GM12878 (cell line): ENCODE measurements at regions not wholly inside any gene's neighbourhood (a gene's known extent, or its start where the extent isn't known, plus 50 kb on each side); places are given as distances from the start of the nearest gene placed in this dataset.

Source experiments
- BHLHE40 ChIP-seq, 2 experiments: fragments of 450-650 bp in 1 of 2; IDR thresholded peaks; 2 replicates each; pipeline ENCODE4 v1.6.1; 2011 to 2017; ENCODE audit warnings: low read depth in 2 of 2, borderline replicate concordance in 1 of 2, improper control_type of control experiment in 1 of 2, low read length in 1 of 2, mild to moderate bottlenecking in 1 of 2
- POLR2A ChIP-seq: IDR thresholded peaks from 2 replicates; pipeline ENCODE4 v1.6.1; 2011; ENCODE audit warnings: low read depth, mild to moderate bottlenecking, low read length
- RCOR1 ChIP-seq: conservative IDR thresholded peaks from 2 replicates; pipeline ENCODE4 v1.6.1; 2012; ENCODE audit warnings: low read depth, low read length, improper control_type of control experiment
- SP1 ChIP-seq: IDR thresholded peaks from one replicate; pipeline ENCODE4 v1.6.1; 2011; ENCODE audit warnings: low read depth, low read length
- STAT3 ChIP-seq: IDR thresholded peaks from 2 replicates; pipeline ENCODE4 v1.6.1; 2011; ENCODE audit warnings: low read depth, low read length, improper control_type of control experiment
- TF ChIP-seq, protein P1 (sequence below), 3 experiments: IDR thresholded peaks in 2 of 3; conservative IDR thresholded peaks in 1 of 3; 2 replicates each; pipeline ENCODE4 v1.5.1; 2011; ENCODE audit warnings: low read depth in 3 of 3, low read length in 3 of 3, mild to moderate bottlenecking in 3 of 3, control low read depth in 2 of 3, moderate library complexity in 2 of 3, inconsistent platforms in 1 of 3, mixed read lengths in 1 of 3; ENCODE audit not compliant: control insufficient read depth in 2 of 3, insufficient read depth in 1 of 3; ENCODE audit errors: extremely low read depth in 1 of 3
- TF ChIP-seq, protein P2 (sequence below): fragments of 450-650 bp; formaldehyde crosslinking; IDR thresholded peaks from 2 replicates; pipeline ENCODE4 v1.4.0; 2022; ENCODE audit warnings: mild to moderate bottlenecking, moderate library complexity
- TF ChIP-seq, protein P3 (sequence below): fragments of 450-650 bp; formaldehyde crosslinking; IDR thresholded peaks from 2 replicates; pipeline ENCODE4 v1.4.0; 2020; ENCODE audit warnings: mild to moderate bottlenecking, moderate library complexity
- TF ChIP-seq, protein P4 (sequence below): fragments of 450-650 bp; formaldehyde crosslinking; IDR thresholded peaks from 2 replicates; pipeline ENCODE4 v1.5.0; 2022; ENCODE audit warnings: mild to moderate bottlenecking, missing genetic modification characterization
- TF ChIP-seq, protein P5 (sequence below): fragments of 450-650 bp; IDR thresholded peaks from 2 replicates; pipeline ENCODE4 v1.6.1; 2016; ENCODE audit warnings: mild to moderate bottlenecking, moderate library complexity, borderline replicate concordance

DNA sequence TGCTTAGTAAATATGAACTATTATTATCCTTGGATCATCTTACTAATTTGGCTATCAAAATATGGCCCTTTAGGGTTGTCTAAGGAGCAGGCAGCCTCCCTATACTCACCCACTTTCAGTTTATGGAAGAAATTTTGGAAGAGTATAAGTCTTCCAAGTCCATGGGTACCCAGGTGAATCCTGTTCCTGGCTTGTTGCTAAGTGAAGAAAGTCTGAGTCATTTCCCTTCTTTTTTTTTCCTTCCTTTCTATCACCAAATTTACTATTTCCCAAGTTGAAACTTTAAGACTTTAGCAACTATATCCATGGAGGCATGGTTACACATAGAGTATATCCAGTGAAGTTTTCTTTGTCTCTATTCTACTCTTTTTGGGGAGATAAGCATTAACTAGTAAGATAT is 184.0 kb upstream of the ACTBL2 start:
- TF ChIP-seq, protein P1, sequence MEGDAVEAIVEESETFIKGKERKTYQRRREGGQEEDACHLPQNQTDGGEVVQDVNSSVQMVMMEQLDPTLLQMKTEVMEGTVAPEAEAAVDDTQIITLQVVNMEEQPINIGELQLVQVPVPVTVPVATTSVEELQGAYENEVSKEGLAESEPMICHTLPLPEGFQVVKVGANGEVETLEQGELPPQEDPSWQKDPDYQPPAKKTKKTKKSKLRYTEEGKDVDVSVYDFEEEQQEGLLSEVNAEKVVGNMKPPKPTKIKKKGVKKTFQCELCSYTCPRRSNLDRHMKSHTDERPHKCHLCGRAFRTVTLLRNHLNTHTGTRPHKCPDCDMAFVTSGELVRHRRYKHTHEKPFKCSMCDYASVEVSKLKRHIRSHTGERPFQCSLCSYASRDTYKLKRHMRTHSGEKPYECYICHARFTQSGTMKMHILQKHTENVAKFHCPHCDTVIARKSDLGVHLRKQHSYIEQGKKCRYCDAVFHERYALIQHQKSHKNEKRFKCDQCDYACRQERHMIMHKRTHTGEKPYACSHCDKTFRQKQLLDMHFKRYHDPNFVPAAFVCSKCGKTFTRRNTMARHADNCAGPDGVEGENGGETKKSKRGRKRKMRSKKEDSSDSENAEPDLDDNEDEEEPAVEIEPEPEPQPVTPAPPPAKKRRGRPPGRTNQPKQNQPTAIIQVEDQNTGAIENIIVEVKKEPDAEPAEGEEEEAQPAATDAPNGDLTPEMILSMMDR (IDR thresholded peaks at IDR 0.05 in 2 of 3, conservative IDR thresholded peaks at IDR 0.05 in 1 of 3; ENCODE audit: control insufficient read depth in 2 of 3, extremely low read depth in 1 of 3, insufficient read depth in 1 of 3, low read depth in 3 of 3, low read length in 3 of 3): no peak
- TF ChIP-seq BHLHE40 (IDR thresholded peaks at IDR 0.05; ENCODE audit: borderline replicate concordance in 1 of 2, low read depth in 2 of 2, low read length in 1 of 2) (no peak), STAT3 (no peak), RCOR1 (no peak), SP1 (no peak), POLR2A (no peak)
- TF ChIP-seq, protein P2, sequence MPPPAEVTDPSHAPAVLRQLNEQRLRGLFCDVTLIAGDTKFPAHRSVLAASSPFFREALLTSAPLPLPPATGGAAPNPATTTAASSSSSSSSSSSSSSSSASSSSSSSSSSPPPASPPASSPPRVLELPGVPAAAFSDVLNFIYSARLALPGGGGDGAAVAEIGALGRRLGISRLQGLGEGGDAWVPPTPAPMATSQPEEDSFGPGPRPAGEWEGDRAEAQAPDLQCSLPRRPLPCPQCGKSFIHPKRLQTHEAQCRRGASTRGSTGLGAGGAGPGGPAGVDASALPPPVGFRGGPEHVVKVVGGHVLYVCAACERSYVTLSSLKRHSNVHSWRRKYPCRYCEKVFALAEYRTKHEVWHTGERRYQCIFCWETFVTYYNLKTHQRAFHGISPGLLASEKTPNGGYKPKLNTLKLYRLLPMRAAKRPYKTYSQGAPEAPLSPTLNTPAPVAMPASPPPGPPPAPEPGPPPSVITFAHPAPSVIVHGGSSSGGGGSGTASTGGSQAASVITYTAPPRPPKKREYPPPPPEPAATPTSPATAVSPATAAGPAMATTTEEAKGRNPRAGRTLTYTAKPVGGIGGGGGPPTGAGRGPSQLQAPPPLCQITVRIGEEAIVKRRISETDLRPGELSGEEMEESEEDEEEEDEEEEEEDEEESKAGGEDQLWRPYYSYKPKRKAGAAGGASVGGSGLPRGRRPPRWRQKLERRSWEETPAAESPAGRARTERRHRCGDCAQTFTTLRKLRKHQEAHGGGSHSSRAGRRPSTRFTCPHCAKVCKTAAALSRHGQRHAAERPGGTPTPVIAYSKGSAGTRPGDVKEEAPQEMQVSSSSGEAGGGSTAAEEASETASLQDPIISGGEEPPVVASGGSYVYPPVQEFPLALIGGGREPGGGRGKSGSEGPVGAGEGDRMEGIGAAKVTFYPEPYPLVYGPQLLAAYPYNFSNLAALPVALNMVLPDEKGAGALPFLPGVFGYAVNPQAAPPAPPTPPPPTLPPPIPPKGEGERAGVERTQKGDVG (CRISPR knock-in tag): no peak
- TF ChIP-seq, protein P3, sequence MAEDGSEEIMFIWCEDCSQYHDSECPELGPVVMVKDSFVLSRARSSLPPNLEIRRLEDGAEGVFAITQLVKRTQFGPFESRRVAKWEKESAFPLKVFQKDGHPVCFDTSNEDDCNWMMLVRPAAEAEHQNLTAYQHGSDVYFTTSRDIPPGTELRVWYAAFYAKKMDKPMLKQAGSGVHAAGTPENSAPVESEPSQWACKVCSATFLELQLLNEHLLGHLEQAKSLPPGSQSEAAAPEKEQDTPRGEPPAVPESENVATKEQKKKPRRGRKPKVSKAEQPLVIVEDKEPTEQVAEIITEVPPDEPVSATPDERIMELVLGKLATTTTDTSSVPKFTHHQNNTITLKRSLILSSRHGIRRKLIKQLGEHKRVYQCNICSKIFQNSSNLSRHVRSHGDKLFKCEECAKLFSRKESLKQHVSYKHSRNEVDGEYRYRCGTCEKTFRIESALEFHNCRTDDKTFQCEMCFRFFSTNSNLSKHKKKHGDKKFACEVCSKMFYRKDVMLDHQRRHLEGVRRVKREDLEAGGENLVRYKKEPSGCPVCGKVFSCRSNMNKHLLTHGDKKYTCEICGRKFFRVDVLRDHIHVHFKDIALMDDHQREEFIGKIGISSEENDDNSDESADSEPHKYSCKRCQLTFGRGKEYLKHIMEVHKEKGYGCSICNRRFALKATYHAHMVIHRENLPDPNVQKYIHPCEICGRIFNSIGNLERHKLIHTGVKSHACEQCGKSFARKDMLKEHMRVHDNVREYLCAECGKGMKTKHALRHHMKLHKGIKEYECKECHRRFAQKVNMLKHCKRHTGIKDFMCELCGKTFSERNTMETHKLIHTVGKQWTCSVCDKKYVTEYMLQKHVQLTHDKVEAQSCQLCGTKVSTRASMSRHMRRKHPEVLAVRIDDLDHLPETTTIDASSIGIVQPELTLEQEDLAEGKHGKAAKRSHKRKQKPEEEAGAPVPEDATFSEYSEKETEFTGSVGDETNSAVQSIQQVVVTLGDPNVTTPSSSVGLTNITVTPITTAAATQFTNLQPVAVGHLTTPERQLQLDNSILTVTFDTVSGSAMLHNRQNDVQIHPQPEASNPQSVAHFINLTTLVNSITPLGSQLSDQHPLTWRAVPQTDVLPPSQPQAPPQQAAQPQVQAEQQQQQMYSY: no peak
- TF ChIP-seq, protein P4, sequence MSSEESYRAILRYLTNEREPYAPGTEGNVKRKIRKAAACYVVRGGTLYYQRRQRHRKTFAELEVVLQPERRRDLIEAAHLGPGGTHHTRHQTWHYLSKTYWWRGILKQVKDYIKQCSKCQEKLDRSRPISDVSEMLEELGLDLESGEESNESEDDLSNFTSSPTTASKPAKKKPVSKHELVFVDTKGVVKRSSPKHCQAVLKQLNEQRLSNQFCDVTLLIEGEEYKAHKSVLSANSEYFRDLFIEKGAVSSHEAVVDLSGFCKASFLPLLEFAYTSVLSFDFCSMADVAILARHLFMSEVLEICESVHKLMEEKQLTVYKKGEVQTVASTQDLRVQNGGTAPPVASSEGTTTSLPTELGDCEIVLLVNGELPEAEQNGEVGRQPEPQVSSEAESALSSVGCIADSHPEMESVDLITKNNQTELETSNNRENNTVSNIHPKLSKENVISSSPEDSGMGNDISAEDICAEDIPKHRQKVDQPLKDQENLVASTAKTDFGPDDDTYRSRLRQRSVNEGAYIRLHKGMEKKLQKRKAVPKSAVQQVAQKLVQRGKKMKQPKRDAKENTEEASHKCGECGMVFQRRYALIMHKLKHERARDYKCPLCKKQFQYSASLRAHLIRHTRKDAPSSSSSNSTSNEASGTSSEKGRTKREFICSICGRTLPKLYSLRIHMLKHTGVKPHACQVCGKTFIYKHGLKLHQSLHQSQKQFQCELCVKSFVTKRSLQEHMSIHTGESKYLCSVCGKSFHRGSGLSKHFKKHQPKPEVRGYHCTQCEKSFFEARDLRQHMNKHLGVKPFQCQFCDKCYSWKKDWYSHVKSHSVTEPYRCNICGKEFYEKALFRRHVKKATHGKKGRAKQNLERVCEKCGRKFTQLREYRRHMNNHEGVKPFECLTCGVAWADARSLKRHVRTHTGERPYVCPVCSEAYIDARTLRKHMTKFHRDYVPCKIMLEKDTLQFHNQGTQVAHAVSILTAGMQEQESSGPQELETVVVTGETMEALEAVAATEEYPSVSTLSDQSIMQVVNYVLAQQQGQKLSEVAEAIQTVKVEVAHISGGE: no peak
- TF ChIP-seq, protein P5, sequence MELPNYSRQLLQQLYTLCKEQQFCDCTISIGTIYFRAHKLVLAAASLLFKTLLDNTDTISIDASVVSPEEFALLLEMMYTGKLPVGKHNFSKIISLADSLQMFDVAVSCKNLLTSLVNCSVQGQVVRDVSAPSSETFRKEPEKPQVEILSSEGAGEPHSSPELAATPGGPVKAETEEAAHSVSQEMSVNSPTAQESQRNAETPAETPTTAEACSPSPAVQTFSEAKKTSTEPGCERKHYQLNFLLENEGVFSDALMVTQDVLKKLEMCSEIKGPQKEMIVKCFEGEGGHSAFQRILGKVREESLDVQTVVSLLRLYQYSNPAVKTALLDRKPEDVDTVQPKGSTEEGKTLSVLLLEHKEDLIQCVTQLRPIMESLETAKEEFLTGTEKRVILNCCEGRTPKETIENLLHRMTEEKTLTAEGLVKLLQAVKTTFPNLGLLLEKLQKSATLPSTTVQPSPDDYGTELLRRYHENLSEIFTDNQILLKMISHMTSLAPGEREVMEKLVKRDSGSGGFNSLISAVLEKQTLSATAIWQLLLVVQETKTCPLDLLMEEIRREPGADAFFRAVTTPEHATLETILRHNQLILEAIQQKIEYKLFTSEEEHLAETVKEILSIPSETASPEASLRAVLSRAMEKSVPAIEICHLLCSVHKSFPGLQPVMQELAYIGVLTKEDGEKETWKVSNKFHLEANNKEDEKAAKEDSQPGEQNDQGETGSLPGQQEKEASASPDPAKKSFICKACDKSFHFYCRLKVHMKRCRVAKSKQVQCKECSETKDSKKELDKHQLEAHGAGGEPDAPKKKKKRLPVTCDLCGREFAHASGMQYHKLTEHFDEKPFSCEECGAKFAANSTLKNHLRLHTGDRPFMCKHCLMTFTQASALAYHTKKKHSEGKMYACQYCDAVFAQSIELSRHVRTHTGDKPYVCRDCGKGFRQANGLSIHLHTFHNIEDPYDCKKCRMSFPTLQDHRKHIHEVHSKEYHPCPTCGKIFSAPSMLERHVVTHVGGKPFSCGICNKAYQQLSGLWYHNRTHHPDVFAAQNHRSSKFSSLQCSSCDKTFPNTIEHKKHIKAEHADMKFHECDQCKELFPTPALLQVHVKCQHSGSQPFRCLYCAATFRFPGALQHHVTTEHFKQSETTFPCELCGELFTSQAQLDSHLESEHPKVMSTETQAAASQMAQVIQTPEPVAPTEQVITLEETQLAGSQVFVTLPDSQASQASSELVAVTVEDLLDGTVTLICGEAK: no peak
